ENCODE measurements at regions not wholly inside any gene's neighbourhood (a gene's known extent, or its start where the extent isn't known, plus 50 kb on each side); places are given as distances from the start of the nearest gene placed in this dataset.
A peak's percentile ranks its signal among the peaks of the same experiment; 100 is the strongest.

DNA sequence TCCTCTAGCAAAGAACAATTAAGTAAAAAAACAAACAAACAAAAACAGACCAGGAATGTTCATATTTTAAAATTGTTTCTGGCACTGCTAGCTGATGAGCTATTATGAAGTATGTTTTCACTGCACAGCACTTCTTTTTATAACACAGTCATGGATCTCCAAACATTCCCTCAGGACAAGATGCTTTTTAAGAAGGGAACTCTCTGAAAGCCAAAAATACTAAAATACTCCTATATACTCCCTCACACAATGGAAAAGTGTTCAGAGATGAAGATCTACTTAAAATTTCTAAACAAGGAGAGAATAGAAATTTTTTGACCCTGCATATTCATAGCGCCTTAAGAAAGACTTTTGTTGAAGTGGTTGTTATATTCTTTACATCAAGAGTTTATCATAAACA, 926.8 kb downstream of the DIAPH3 start (continued):
- TF ChIP-seq, protein P1, sequence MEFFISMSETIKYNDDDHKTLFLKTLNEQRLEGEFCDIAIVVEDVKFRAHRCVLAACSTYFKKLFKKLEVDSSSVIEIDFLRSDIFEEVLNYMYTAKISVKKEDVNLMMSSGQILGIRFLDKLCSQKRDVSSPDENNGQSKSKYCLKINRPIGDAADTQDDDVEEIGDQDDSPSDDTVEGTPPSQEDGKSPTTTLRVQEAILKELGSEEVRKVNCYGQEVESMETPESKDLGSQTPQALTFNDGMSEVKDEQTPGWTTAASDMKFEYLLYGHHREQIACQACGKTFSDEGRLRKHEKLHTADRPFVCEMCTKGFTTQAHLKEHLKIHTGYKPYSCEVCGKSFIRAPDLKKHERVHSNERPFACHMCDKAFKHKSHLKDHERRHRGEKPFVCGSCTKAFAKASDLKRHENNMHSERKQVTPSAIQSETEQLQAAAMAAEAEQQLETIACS (CRISPR knock-in tag; IDR thresholded peaks at IDR 0.05): no peak
- TF ChIP-seq HNF4A (CRISPR knock-in tag; IDR thresholded peaks at IDR 0.05) (no peak), SNAI1 (CRISPR knock-in tag; IDR thresholded peaks at IDR 0.05; ENCODE audit: borderline replicate concordance) (no peak), CC2D1A (CRISPR knock-in tag; IDR thresholded peaks at IDR 0.05) (no peak)

DNA sequence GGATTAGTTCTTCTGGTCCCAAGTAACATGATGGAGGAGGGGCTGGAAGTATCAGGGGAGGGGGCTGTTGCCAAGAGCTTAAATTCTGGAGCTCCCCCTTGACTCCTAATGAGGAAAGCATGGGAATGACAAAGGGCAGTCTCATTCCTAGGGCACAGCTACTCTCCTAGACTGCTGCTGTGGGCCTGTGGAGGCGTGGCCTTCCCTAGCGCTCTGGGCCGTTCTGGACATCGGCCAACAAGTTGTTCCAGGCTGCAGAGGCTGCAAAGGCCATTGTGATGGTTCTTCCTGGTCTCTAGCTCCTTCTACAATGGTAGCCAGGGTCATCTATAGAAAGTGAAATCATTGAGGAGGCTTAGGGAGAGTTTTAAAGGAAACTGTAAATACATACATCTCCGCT, 916.6 kb downstream of the DIAPH3 start:
- BruUV-seq (replicated peaks): no TSS peak
- no peaks in the 10 kb centered on the region for H3K9me3 ChIP-seq (ENCODE audit: low read length)
- in situ Hi-C loops (cut with HindIII; ENCODE audit: extremely low pct_ligation_motif_present, low pct_unique_long_range_greater_than_20kb): no loop called here

More for the DNA sequence above, 916.6 kb downstream of the DIAPH3 start:
- TF ChIP-seq KLF15 (CRISPR knock-in tag; IDR thresholded peaks at IDR 0.05; ENCODE audit: borderline replicate concordance): no peak
- no peak for TF ChIP-seq FOXP1 (IDR thresholded peaks at IDR 0.05)
- no peak for TF ChIP-seq FOXP1 (CRISPR knock-in tag; IDR thresholded peaks at IDR 0.05)
- TF ChIP-seq, protein P2, sequence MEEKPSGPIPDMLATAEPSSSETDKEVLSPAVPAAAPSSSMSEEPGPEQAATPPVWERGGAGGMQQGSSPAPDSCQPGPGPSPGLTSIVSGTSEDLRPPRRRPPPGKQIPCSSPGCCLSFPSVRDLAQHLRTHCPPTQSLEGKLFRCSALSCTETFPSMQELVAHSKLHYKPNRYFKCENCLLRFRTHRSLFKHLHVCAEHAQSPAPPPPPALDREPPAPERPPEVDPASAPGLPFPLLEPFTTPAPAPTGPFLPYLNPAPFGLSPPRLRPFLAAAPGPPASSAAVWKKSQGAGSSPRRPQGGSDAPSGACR (CRISPR knock-in tag; IDR thresholded peaks at IDR 0.05): no peak
- no peak for TF ChIP-seq KLF12 (CRISPR knock-in tag; IDR thresholded peaks at IDR 0.05; ENCODE audit: borderline replicate concordance)
- TF ChIP-seq, protein P3, sequence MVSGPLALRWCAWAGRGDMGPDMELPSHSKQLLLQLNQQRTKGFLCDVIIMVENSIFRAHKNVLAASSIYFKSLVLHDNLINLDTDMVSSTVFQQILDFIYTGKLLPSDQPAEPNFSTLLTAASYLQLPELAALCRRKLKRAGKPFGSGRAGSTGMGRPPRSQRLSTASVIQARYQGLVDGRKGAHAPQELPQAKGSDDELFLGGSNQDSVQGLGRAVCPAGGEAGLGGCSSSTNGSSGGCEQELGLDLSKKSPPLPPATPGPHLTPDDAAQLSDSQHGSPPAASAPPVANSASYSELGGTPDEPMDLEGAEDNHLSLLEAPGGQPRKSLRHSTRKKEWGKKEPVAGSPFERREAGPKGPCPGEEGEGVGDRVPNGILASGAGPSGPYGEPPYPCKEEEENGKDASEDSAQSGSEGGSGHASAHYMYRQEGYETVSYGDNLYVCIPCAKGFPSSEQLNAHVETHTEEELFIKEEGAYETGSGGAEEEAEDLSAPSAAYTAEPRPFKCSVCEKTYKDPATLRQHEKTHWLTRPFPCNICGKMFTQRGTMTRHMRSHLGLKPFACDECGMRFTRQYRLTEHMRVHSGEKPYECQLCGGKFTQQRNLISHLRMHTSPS (CRISPR knock-in tag; IDR thresholded peaks at IDR 0.05; ENCODE audit: low read depth): no peak
- TF ChIP-seq, protein P4, sequence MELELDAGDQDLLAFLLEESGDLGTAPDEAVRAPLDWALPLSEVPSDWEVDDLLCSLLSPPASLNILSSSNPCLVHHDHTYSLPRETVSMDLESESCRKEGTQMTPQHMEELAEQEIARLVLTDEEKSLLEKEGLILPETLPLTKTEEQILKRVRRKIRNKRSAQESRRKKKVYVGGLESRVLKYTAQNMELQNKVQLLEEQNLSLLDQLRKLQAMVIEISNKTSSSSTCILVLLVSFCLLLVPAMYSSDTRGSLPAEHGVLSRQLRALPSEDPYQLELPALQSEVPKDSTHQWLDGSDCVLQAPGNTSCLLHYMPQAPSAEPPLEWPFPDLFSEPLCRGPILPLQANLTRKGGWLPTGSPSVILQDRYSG (CRISPR knock-in tag; IDR thresholded peaks at IDR 0.05): no peak
- ATAC-seq (peak; percentile 41; the same call in 1 of the 3 replicates), DNase-seq (ENCODE audit: low spot score) (no peak), FAIRE-seq (no peak)
- POLR2A ChIA-PET: no interaction called here
- H3K79me2 ChIP-seq (ENCODE audit: insufficient read depth, low read length): no peaks in the 10 kb centered on the region
- H3K9ac ChIP-seq (ENCODE audit: insufficient read depth, low read depth, low read length): no peak overlapping the region
- H3K4me2 ChIP-seq (ENCODE audit: low read depth, low read length): no peak overlapping the region
- no peak overlapping the region for H2AFZ ChIP-seq (ENCODE audit: low read length)
- intact Hi-C loops (cut with micrococcal nuclease; ENCODE audit: unreplicated experiment): no loop called here
- H3K4me1 ChIP-seq (ENCODE audit: insufficient read depth, low read length): no peaks in the 10 kb centered on the region
- H3K27me3 ChIP-seq (ENCODE audit: control insufficient read depth in 1 of 2, insufficient read depth in 2 of 2, low read length in 2 of 2): no peaks in the 10 kb centered on the region
- H3K4me3 ChIP-seq (replicated peaks in 1 of 3; ENCODE audit: insufficient read depth in 1 of 3, low read depth in 2 of 3, low read length in 3 of 3): no peak overlapping the region
- 8% methylated on average over 3 of the region's 5 CpGs for WGBS (ENCODE audit: low lambda C conversion rate)
- no peaks in the 10 kb centered on the region for H4K20me1 ChIP-seq (ENCODE audit: insufficient read depth, low read length)
- no peak overlapping the region for H3K27ac ChIP-seq (ENCODE audit: extremely low read length, insufficient read depth, low read length)
- H3K36me3 ChIP-seq (replicated peaks in 1 of 2; ENCODE audit: control insufficient read depth in 1 of 2, insufficient read depth in 2 of 2, low read length in 2 of 2): no peaks in the 10 kb centered on the region
- CTCF ChIA-PET (ENCODE audit: low intra/inter-chr PET ratio, low total read pairs): no interaction called here

Data from HepG2 (cell line).